ENCODE measurements at regions not wholly inside any gene's neighbourhood (a gene's known extent, or its start where the extent isn't known, plus 50 kb on each side); places are given as distances from the start of the nearest gene placed in this dataset.

DNA sequence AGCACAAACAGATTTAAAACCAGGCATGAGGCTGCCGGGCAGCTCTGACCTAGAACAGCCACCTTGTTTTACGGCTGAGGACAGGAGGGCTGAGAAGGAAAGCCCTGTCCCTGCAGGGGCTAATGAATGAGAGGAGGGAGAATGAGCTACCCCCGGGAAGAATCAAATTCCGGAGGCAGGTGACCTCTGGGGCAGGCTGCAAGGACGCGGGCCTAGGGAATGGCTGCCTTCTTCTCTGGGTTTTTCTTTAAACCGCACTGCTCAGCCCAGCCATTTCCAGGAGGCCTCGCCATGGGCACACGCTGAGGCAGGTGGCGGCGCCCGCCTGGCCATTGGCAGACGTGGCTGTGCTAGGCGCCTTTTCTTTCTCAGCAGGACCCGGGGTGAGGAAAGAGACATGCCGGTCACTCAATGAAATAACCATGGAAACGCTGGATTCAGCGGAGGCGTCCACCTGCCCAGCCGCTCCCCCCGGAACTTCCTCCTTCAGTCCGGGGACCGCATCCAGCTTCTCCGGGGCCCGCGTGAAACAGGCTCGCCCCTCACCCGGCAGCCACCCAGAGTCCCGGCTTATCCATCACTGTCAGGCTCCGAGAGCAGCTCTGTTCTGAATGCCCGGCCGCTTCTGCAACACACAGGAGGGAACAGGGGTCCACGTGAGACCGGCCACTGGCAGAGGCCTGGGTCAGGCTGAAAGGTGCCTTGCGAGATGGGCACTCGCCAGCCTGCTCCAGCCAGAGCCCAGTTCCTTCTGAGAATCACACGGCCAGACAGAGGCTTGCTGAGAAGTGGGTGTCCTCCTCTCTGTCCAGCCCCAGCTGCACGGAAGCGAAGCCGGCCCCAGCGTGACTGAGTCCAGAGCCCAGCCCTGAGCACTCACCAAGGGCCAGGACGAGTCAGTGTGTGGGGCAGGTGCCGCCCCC is 82.1 kb downstream of the PDGFA start:
- no peak for DNase-seq

DNA sequence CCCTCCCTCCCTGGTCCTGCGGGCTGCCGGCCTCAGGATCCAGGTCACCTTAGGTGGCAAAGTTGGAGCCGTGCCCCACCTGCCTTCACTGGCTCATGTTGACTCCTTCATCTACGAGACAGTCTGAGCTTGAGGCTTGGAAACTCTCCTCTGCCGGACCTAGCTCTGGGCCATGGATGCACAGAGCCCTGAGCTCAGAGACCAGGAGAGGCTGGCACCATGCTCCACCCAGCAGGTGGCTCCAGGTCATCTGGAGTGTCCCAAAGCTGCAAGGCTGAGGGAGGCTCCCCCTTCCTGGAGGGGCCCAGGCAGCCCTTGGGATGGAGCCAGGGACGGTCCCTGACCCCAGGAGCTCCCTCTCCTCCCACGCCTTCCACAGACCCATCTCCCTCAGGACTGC is 81.3 kb downstream of the PDGFA start:
- DNase-seq: no peak

DNA sequence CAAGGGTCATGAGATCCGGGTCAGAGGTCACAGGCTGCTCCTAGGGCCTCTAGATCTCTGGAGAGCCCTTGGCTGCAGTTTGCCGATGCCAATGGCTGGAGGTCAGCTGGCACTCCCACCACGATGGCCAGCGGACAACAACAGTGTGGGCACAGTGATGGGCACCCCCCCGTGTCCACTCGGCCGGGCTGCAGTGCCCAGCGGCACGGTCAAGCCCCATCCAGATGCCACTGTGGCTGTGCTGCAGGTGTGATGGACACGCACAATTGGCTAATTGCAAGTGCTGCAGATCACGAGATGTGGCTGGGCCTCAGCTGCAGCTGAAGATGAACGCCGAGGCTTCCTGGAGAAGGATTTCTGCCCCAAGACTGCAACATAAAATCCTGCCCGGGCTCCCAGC is 80.7 kb downstream of the PDGFA start:
- no peak for DNase-seq

DNA sequence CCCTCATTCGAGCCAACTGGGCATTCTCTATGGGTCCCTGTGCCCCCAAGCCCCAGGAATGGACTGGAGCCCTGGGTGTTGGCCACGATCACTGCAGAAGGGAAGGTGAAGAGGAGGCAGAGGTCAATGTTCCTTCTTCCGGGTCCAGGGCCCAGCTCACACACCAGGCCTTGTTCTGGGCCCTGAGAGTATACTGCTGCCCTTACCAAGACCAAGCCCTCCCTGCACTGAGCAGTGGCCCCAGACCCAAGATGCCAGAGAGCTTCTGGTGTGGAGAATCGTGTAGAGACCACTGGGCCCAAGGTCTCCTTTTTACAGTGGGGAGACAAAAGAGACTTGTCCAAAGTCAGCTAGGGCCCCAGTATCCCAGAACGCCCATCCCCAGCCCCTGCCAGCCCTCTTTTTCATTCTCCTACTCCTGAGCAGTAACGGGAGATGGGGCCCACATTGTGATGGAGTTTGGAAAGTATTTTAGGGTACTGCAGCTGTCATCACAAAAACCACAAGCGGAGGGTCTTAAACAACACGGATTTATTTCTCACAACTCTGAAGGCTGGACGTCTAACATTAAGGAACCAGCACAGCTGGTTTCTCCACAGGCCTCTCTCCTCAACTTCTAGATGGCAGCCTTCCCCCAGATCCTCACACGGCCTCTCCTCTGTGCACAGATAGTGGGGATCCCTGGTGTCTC is 79.4 kb downstream of the PDGFA start:
- DNase-seq: no peak

DNA sequence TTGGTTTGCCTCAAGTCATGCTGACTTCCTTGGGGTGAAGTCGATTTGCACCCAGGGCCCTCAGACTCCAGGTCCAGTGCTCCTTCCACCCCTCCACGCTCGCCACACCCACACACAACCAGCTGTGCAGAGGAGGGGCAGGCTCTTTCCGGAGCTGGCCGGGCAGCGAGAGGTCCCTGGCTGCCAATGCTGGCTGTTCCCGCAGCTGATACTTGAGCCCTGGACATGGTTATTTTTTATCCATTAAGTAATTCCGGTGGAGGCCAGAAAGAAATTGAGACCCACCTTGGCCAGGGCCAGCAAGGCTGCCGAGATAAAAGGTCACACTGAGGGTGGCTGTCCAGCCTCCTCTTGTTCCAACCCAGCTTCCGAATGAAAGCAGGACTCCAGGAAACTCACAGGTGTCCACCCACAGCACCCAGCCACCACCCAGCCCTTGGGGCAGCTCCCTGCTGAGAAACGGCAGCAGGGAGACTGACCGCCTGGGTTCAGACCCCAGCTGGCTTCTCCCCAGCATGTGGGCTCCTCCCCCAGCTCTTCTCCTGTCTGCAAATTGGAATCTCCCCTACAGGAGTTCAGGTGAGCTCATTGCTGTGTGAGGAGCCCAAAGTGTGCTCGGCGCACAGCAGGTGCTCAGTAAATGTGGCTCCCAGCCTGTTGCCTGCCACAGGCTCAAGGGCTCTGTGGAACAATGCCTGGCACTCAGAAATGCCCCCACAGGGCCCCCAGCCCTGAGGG is 77.8 kb downstream of the PDGFA start:
- DNase-seq: no peak

DNA sequence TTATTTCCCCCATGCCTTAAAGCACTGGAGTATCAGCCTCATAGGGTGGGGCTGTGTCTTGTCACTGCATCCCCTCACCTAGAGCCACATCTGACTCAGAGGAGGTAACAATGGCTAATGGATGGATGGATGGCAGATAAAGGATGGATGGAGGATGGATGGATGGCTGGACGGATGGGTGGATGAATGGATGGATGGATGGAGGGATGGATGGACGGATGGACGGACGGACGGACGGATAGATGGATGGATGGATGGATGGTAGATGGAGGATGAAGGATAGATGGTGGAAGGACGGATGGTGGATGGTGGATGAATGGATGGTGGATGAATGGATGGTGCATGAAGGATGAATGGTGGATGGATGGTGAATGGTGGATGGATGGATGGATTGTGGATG is 77.2 kb downstream of the PDGFA start:
- no peak for DNase-seq

DNA sequence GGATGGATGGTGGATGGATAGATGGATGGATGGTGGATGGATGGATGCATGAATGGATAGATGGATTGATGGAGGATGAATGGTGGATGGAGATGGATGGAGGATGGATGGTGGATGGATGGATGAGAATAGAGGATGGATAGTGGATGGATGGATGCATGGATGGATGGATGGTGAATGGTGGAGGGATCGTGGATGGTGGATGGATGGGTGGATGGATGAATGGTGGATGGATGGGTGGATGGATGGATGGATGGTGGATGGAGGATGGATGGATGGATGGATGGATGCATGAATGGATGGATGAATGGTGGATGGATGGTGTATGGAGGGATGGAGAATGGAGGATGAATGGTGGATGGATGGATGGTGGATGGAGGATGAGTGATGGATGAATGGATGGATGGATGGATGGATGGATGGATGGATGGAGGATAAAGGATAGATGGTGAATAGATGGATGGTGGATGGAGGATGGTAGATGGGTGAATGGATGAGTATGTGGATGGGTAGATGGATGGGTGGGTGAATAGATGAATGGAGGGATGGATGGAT is 76.3 kb downstream of the PDGFA start:
- no peak for DNase-seq

DNA sequence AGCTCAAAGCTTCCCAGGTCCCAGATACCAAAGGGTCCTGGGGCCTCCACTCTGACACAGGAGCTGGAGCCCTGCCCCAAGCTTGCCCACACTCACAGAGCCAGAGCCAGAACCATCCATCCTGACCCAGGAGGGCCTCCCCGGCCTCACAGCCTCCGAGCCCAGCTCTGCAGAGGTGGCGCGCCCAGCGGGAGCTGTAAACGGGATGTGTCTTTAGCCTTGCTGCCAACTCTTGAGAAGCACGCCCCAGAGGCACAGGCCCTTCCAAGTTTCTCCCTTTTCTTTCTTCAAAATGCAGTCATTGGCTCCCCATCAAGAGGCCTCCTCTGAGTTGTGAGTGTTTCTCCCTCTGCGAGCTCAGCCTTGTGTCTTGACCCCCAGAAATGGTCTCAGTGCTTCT is 75.0 kb downstream of the PDGFA start:
- no peak for DNase-seq

DNA sequence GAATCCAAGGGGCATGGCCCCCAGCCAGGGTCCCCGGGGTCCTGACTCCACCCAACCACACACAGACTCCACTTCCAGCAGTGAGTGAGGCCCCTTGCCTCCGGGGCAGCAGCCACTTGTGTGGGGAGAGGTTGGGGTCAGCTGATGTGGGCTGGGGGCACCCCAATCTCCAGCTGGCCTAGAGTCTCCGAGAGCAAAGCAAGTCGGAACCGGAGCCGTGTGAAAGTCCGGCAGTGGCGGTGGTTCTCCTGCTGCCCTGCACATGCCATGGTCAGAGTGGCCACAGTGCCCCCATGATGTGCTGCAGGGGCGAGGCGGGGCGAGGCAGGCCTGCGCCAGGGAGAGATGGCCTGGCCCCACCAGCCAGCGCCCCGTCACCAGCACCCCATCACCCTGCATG is 74.6 kb downstream of the PDGFA start:
- DNase-seq: no peak

DNA sequence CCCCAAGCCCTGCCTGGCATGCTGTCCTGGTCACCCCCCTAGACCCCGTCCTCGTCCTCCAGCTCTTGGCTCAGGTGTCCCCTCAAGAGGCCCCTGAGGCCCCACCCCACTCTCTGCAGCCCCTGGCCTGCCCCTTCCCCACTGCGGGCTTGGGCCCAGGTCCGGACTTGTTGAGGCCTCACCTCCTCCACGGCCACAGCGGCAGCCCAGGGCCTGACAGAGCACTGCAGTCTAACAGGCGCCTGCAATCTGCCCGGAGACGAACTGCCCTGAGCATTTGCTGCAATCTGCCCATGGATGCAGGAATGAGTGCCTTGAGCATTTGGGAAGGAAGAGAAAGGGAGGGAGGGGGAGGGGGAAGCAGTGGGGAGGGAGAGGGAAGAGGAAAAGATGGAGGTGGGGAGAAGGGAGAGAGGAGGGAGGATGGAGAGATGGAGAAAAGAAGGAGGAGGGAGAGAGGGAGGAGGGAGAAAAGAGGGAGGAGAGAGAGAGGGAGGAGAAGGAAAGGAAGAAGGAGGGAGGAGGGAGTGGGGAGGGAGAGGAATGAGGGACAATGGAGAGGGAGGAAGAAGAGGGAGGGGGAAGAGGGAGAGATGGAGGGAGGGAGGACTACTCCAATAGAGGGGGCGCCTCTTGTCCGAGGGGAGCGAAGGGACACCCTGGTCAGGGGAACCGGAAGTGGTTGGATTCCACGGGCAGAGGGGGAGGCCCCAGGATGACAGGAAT is 73.9 kb downstream of the PDGFA start:
- no peak for DNase-seq

DNA sequence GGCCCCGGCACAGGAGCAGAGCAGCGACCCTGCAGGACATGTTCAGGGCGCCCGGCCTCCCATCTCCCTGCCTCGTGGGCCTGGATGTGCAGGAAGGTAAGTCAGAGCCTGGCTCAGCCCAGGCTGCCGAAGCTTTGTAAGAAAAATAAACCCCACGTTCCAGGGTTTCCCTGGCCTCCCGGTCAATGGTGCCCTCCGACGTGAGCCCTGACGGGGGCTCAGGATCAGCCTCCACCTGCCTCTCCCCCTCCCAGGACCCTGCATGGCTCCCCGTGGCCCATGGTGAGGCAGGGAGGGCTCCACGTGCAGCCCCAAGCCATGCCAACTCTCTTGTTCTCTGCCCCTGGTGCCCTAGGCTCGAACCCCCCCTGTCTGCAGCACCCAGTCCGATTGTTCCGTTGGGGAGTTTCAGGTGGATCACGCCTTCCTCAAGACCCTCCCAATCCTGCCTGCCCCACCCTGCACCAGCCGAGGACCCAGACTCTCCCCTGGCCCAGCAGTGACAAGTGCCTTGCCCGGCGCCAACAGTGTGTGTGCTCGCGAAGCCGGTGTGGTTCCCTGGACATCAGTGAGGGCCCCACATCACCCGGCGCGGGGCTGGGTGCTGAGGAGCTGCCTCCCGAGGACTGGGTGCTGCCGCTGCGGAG is 73.2 kb downstream of the PDGFA start:
- DNase-seq: no peak

Measured in muscle of arm (tissue), 1 donor.